HEK293 (cell line): ENCODE measurements at regions not wholly inside any gene's neighbourhood (a gene's known extent, or its start where the extent isn't known, plus 50 kb on each side); places are given as distances from the start of the nearest gene placed in this dataset.

Source experiments
- CTCF ChIA-PET: fragments of 350-600 bp; formaldehyde crosslinking; extraction: SDS; loops from one replicate; lab custom pipeline; 2021; ENCODE audit warnings: antibody characterized with exemption; lab: Yijun Ruan, JAX
- POLR2A ChIA-PET: fragments of 300-600 bp; formaldehyde crosslinking; extraction: SDS; loops from one replicate; lab custom pipeline; 2020; ENCODE audit warnings: antibody characterized with exemption, inconsistent platforms; lab: Yijun Ruan, JAX
- H3K27ac ChIP-seq: fragments of 200-500 bp; sonication (Bioruptor generic); 2 replicates; pipeline ENCODE4 v1.5.1; 2014; ENCODE audit warnings: low read depth, low read length, control low read depth, inconsistent platforms; ENCODE audit errors: extremely low read depth
- H3K36me3 ChIP-seq, 2 experiments: fragments of 200-500 bp in 1 of 2; sonication (Bioruptor generic) in 1 of 2; 1 replicate in 1 of 2; 2 replicates in 1 of 2; pipeline ENCODE4 v1.5.1; 2014 to 2017; ENCODE audit warnings: inconsistent platforms in 2 of 2, low read length in 2 of 2; ENCODE audit not compliant: control insufficient read depth in 2 of 2, insufficient read depth in 1 of 2
- H3K4me1 ChIP-seq: fragments of 200-500 bp; sonication (Bioruptor generic); 2 replicates; pipeline ENCODE4 v1.5.1; 2014; ENCODE audit warnings: mild to moderate bottlenecking, low read length, inconsistent platforms; ENCODE audit not compliant: control insufficient read depth, insufficient read depth
- H3K4me3 ChIP-seq: 2 replicates; pipeline ENCODE4 v1.5.1; 2011; ENCODE audit warnings: low read depth, mild to moderate bottlenecking, control low read depth, low read length, moderate library complexity
- H3K9me3 ChIP-seq: fragments of 200-500 bp; sonication (Bioruptor generic); 2 replicates; pipeline ENCODE4 v1.5.1; 2014; ENCODE audit warnings: low read depth, low read length, inconsistent platforms; ENCODE audit not compliant: control insufficient read depth, insufficient read depth
- HOXC10 ChIP-seq: sonication (generic); formaldehyde crosslinking; IDR thresholded peaks from 2 replicates; pipeline ENCODE4 v1.8.1; 2023; ENCODE audit warnings: mild to moderate bottlenecking, missing genetic modification reagents
- IKZF3 ChIP-seq: fragments of 450-650 bp; IDR thresholded peaks from 2 replicates; pipeline ENCODE4 v1.5.0; 2018; ENCODE audit warnings: missing biosample characterization, mild to moderate bottlenecking, missing genetic modification characterization, moderate library complexity
- MZF1 ChIP-seq: fragments of 450-650 bp; formaldehyde crosslinking; IDR thresholded peaks from 2 replicates; pipeline ENCODE4 v1.5.1; 2017; ENCODE audit warnings: missing biosample characterization, missing genetic modification characterization, borderline replicate concordance
- ZBTB20 ChIP-seq: fragments of 450-650 bp; formaldehyde crosslinking; IDR thresholded peaks from 2 replicates; pipeline ENCODE4 v1.5.1; 2016; ENCODE audit warnings: missing biosample characterization, missing genetic modification characterization
- ZBTB48 ChIP-seq: fragments of 450-650 bp; formaldehyde crosslinking; IDR thresholded peaks from 2 replicates; pipeline ENCODE4 v1.5.1; 2016; ENCODE audit warnings: missing biosample characterization, missing genetic modification characterization
- ZFP69B ChIP-seq: fragments of 450-650 bp; formaldehyde crosslinking; IDR thresholded peaks from 2 replicates; pipeline ENCODE4 v1.5.1; 2016; ENCODE audit warnings: missing biosample characterization, missing genetic modification characterization
- ZNF155 ChIP-seq: fragments of 450-650 bp; formaldehyde crosslinking; IDR thresholded peaks from 2 replicates; pipeline ENCODE4 v1.5.1; 2016; ENCODE audit warnings: missing biosample characterization, missing genetic modification characterization
- ZNF16 ChIP-seq: fragments of 450-650 bp; formaldehyde crosslinking; IDR thresholded peaks from 2 replicates; pipeline ENCODE4 v1.5.1; 2016; ENCODE audit warnings: low read depth, missing biosample characterization, missing genetic modification characterization
- ZNF354C ChIP-seq: fragments of 450-650 bp; formaldehyde crosslinking; IDR thresholded peaks from 2 replicates; pipeline ENCODE4 v1.5.1; 2016; ENCODE audit warnings: missing biosample characterization, missing genetic modification characterization, low read depth, borderline replicate concordance
- ZNF394 ChIP-seq: fragments of 450-650 bp; formaldehyde crosslinking; IDR thresholded peaks from 2 replicates; pipeline ENCODE4 v1.5.1; 2016; ENCODE audit warnings: missing biosample characterization, missing genetic modification characterization, mild to moderate bottlenecking, moderate library complexity, borderline replicate concordance
- ZNF501 ChIP-seq: fragments of 450-650 bp; formaldehyde crosslinking; IDR thresholded peaks from 2 replicates; pipeline ENCODE4 v1.5.1; 2016; ENCODE audit warnings: missing biosample characterization, missing genetic modification characterization
- ZNF514 ChIP-seq: fragments of 450-650 bp; formaldehyde crosslinking; IDR thresholded peaks from 2 replicates; pipeline ENCODE4 v1.5.1; 2016; ENCODE audit warnings: missing biosample characterization, missing genetic modification characterization
- ZNF529 ChIP-seq: fragments of 450-650 bp; formaldehyde crosslinking; IDR thresholded peaks from 2 replicates; pipeline ENCODE4 v1.5.1; 2017; ENCODE audit warnings: missing genetic modification characterization, missing biosample characterization; ENCODE audit not compliant: insufficient replicate concordance
- ZNF600 ChIP-seq: fragments of 450-650 bp; formaldehyde crosslinking; IDR thresholded peaks from 2 replicates; pipeline ENCODE4 v1.5.1; 2016; ENCODE audit warnings: missing biosample characterization, missing genetic modification characterization
- ZNF670 ChIP-seq: fragments of 450-650 bp; formaldehyde crosslinking; IDR thresholded peaks from 2 replicates; pipeline ENCODE4 v1.5.1; 2016; ENCODE audit warnings: missing biosample characterization, missing genetic modification characterization, low read depth
- ZNF76 ChIP-seq: fragments of 450-650 bp; formaldehyde crosslinking; IDR thresholded peaks from 2 replicates; pipeline ENCODE4; 2016; ENCODE audit warnings: low read depth, missing biosample characterization, missing genetic modification characterization, borderline replicate concordance
- ZSCAN23 ChIP-seq: fragments of 450-650 bp; formaldehyde crosslinking; IDR thresholded peaks from 2 replicates; pipeline ENCODE4 v1.5.1; 2016; ENCODE audit warnings: missing biosample characterization, missing genetic modification characterization
- TF ChIP-seq, protein P1 (sequence below): fragments of 450-650 bp; formaldehyde crosslinking; IDR thresholded peaks from 2 replicates; pipeline ENCODE4 v1.5.1; 2017; ENCODE audit warnings: missing biosample characterization, missing genetic modification characterization
- TF ChIP-seq, protein P2 (sequence below): fragments of 450-650 bp; formaldehyde crosslinking; IDR thresholded peaks from 2 replicates; pipeline ENCODE4 v1.5.1; 2016; ENCODE audit warnings: missing biosample characterization, missing genetic modification characterization, borderline replicate concordance
- TF ChIP-seq, protein P3 (sequence below): fragments of 450-650 bp; formaldehyde crosslinking; IDR thresholded peaks from 2 replicates; pipeline ENCODE4 v1.5.1; 2016; ENCODE audit warnings: missing biosample characterization, missing genetic modification characterization
- TF ChIP-seq, protein P4 (sequence below): fragments of 450-650 bp; formaldehyde crosslinking; IDR thresholded peaks from 2 replicates; pipeline ENCODE4 v1.5.1; 2016; ENCODE audit warnings: missing biosample characterization, missing genetic modification characterization
- TF ChIP-seq, protein P5 (sequence below): fragments of 450-650 bp; formaldehyde crosslinking; IDR thresholded peaks from 2 replicates; pipeline ENCODE4 v1.5.1; 2017; ENCODE audit warnings: missing biosample characterization, mild to moderate bottlenecking, missing genetic modification characterization, moderate library complexity

DNA sequence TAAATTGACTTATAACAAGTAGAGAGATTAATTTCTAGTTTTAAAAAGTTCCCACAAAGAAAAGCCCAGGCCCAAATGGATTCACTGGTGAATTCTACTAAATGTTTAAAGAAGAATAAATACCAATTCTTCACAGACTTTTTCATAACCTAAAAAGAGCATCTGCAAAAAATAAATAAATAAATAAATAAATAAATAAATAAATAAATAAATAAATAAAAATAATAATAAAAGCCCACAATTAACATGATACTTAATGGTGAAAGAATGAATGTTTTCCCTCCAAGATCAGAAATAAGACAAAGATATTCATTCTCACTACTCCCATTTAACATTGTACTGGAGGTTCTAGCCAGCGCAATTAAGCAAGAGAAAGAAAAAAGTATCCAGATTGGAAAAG lies 97.6 kb upstream of the KAZN start (continued):
- TF ChIP-seq, protein P1, sequence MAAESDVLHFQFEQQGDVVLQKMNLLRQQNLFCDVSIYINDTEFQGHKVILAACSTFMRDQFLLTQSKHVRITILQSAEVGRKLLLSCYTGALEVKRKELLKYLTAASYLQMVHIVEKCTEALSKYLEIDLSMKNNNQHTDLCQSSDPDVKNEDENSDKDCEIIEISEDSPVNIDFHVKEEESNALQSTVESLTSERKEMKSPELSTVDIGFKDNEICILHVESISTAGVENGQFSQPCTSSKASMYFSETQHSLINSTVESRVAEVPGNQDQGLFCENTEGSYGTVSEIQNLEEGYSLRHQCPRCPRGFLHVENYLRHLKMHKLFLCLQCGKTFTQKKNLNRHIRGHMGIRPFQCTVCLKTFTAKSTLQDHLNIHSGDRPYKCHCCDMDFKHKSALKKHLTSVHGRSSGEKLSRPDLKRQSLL (tag by site-specific recombination) = no peak
- TF ChIP-seq ZNF394 (tag by site-specific recombination) (peak; percentile 94), ZNF155 (tag by site-specific recombination) (no peak), HOXC10 (CRISPR knock-in tag) (no peak), ZNF514 (0 out of 2 replicates have a peak, but pooled peaks have one; percentile 20)
- TF ChIP-seq, protein P2, sequence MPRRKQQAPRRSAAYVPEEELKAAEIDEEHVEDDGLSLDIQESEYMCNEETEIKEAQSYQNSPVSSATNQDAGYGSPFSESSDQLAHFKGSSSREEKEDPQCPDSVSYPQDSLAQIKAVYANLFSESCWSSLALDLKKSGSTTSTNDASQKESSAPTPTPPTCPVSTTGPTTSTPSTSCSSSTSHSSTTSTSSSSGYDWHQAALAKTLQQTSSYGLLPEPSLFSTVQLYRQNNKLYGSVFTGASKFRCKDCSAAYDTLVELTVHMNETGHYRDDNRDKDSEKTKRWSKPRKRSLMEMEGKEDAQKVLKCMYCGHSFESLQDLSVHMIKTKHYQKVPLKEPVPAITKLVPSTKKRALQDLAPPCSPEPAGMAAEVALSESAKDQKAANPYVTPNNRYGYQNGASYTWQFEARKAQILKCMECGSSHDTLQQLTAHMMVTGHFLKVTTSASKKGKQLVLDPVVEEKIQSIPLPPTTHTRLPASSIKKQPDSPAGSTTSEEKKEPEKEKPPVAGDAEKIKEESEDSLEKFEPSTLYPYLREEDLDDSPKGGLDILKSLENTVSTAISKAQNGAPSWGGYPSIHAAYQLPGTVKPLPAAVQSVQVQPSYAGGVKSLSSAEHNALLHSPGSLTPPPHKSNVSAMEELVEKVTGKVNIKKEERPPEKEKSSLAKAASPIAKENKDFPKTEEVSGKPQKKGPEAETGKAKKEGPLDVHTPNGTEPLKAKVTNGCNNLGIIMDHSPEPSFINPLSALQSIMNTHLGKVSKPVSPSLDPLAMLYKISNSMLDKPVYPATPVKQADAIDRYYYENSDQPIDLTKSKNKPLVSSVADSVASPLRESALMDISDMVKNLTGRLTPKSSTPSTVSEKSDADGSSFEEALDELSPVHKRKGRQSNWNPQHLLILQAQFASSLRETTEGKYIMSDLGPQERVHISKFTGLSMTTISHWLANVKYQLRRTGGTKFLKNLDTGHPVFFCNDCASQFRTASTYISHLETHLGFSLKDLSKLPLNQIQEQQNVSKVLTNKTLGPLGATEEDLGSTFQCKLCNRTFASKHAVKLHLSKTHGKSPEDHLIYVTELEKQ = no peak

DNA sequence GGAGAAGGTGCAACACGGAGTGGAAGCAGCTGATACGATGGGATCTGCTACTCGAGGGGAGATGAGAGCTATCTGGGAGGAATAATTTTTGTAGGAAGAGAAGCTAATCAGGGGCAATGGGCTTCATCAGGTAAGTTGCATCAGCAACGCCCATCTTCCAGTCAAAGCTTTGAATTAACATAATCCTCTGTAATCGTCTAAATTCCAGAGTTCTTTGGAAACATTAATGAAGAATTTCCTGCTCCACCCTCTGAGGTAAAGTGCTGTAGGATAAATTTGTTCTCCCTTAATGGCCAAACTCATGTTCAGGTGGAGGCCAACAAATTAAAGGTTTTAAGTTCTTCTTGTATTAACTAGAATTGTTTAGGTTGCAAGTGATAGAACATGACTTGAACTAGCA lies 94.0 kb upstream of the KAZN start:
- TF ChIP-seq ZNF529 (tag by site-specific recombination) (no peak), ZNF600 (tag by site-specific recombination) (no peak), IKZF3 (tag by site-specific recombination) (no peak), ZNF76 (no peak), ZSCAN23 (tag by site-specific recombination) (no peak), ZBTB48 (tag by site-specific recombination) (no peak)
- TF ChIP-seq, protein P3, sequence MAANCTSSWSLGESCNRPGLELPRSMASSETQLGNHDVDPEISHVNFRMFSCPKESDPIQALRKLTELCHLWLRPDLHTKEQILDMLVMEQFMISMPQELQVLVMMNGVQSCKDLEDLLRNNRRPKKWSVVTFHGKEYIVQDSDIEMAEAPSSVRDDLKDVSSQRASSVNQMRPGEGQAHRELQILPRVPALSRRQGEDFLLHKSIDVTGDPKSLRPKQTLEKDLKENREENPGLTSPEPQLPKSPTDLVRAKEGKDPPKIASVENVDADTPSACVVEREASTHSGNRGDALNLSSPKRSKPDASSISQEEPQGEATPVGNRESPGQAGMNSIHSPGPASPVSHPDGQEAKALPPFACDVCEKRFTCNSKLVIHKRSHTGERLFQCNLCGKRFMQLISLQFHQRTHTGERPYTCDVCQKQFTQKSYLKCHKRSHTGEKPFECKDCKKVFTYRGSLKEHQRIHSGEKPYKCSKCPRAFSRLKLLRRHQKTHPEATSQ = no peak
- TF ChIP-seq, protein P4, sequence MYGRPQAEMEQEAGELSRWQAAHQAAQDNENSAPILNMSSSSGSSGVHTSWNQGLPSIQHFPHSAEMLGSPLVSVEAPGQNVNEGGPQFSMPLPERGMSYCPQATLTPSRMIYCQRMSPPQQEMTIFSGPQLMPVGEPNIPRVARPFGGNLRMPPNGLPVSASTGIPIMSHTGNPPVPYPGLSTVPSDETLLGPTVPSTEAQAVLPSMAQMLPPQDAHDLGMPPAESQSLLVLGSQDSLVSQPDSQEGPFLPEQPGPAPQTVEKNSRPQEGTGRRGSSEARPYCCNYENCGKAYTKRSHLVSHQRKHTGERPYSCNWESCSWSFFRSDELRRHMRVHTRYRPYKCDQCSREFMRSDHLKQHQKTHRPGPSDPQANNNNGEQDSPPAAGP (tag by site-specific recombination) = no peak
- TF ChIP-seq, all 188 proteins: peak for 0
- H3K4me3 ChIP-seq = no peak overlapping the region
- POLR2A ChIA-PET = no interaction called here
- no peaks in the 10 kb centered on the region for H3K36me3 ChIP-seq
- CTCF ChIA-PET = interaction anchor here (0.8 kb wide), 1 partner anchor 595 kb away, joined by 3 read pairs; no protein-coding TSS in a partner anchor
- no peak overlapping the region for H3K27ac ChIP-seq
- no peaks in the 10 kb centered on the region for H3K9me3 ChIP-seq
- H3K4me1 ChIP-seq = no peaks in the 10 kb centered on the region

DNA sequence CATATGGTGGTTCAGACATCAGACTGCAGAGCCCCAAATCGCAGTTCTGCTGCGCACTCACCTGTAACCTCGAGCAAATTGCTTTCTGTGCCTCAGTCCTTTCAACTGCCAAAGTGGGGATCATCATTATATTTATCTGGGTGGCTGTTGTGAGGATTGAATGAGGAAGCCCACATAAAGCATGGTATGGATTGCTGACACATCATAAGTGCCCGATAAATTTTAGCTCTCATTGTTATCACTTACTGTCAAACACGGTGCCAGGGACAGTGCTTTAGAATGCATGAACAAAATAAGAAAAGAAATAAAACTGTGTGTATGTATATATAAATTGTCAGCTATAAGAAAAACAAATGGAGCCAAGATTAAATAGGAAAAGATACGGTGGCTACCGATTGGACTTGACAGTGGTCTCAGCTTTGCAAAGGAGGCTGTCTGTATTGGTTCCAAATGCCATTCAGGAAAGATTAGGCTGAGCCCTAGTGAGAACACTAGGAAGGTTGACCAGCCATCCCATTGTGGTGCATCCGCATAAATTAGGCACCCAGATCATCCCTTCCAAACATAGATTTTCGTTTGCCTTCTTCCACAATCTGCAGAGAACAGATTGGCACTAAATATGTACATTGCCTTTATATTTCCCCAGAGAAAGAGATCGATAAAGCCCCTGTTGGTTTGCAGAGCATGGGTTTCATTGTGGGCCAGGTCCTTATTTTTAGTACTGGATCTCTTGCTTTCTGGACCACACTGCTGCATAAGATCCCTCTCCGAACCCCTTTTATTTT lies 91.8 kb upstream of the KAZN start:
- Histone ChIP-seq H3K4me3 (no peak overlapping the region), H3K36me3 (no peaks in the 10 kb centered on the region), H3K4me1 (no peaks in the 10 kb centered on the region), H3K9me3 (no peaks in the 10 kb centered on the region)
- POLR2A ChIA-PET = no interaction called here
- no peak for TF ChIP-seq ZNF16
- TF ChIP-seq, protein P5, sequence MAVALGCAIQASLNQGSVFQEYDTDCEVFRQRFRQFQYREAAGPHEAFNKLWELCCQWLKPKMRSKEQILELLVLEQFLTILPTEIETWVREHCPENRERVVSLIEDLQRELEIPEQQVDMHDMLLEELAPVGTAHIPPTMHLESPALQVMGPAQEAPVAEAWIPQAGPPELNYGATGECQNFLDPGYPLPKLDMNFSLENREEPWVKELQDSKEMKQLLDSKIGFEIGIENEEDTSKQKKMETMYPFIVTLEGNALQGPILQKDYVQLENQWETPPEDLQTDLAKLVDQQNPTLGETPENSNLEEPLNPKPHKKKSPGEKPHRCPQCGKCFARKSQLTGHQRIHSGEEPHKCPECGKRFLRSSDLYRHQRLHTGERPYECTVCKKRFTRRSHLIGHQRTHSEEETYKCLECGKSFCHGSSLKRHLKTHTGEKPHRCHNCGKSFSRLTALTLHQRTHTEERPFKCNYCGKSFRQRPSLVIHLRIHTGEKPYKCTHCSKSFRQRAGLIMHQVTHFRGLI (tag by site-specific recombination) = no peak
- no peak for TF ChIP-seq ZBTB20 (tag by site-specific recombination)
- no peak for TF ChIP-seq ZNF501 (tag by site-specific recombination)
- TF ChIP-seq ZNF670 = no peak
- TF ChIP-seq ZFP69B (tag by site-specific recombination) = no peak
- no peak for TF ChIP-seq MZF1
- no peak for TF ChIP-seq ZNF354C (tag by site-specific recombination)
- TF ChIP-seq, all 188 proteins: peak for 0
- no peak overlapping the region for H3K27ac ChIP-seq
- CTCF ChIA-PET = interaction anchor here (0.6 kb wide), 1 partner anchor 137 kb away, joined by 4 read pairs; no protein-coding TSS in a partner anchor
